HG03439 (cell line): ENCODE measurements at regions not wholly inside any gene's neighbourhood (a gene's known extent, or its start where the extent isn't known, plus 50 kb on each side); places are given as distances from the start of the nearest gene placed in this dataset.
"Not testable (repeated sequence)": the region's sequence is repeated elsewhere in the genome, so short reads cannot be mapped to it uniquely, and the experiment has no call there.

Source experiments
- ATAC-seq: cut with Tn5 transposase; IDR thresholded peaks from one replicate; pipeline ENCODE4 v1.9.1; 2021; ENCODE audit warnings: mild to moderate bottlenecking, moderate library complexity; ENCODE audit not compliant: unreplicated experiment

GRCh38 chrX:123013141-123013540, 170.9 kb upstream of the GRIA3 start:
- ATAC-seq: no peak

- ATAC-seq: no peak
These were observed 147.7 kb upstream of the GRIA3 start for GRCh38 chrX:123036401-123036800.

GRCh38 chrX:123049071-123049625, 134.9 kb upstream of the GRIA3 start:
- no peak for ATAC-seq

- no peak for ATAC-seq
These were observed 123.1 kb upstream of the GRIA3 start for GRCh38 chrX:123060986-123061385.

- ATAC-seq: no peak
These were observed 120.0 kb upstream of the GRIA3 start for GRCh38 chrX:123064053-123064452.

GRCh38 chrX:123072686-123073385, 111.2 kb upstream of the GRIA3 start:
- ATAC-seq: no peak

- no peak for ATAC-seq
These were observed 108.0 kb upstream of the GRIA3 start for GRCh38 chrX:123075947-123076561.

GRCh38 chrX:123077631-123078030, 106.4 kb upstream of the GRIA3 start:
- no peak for ATAC-seq

GRCh38 chrX:123080065-123080464, 104.0 kb upstream of the GRIA3 start:
- ATAC-seq: no peak

GRCh38 chrX:123081776-123082175, 102.3 kb upstream of the GRIA3 start:
- ATAC-seq: no peak

GRCh38 chrX:123083924-123084323, 100.2 kb upstream of the GRIA3 start:
- ATAC-seq: no peak

- no peak for ATAC-seq
These were observed 99.3 kb upstream of the GRIA3 start for GRCh38 chrX:123084797-123085196.

- no peak for ATAC-seq
These were observed 98.7 kb upstream of the GRIA3 start for GRCh38 chrX:123085311-123085940.

- ATAC-seq: no peak
These were observed 97.3 kb upstream of the GRIA3 start for GRCh38 chrX:123086768-123087167.

GRCh38 chrX:123087326-123087725, 96.8 kb upstream of the GRIA3 start:
- ATAC-seq: no peak

- no peak for ATAC-seq
These were observed 95.7 kb upstream of the GRIA3 start for GRCh38 chrX:123088331-123088730.

GRCh38 chrX:123088930-123089329, 95.1 kb upstream of the GRIA3 start:
- no peak for ATAC-seq

GRCh38 chrX:123093792-123094191, 90.3 kb upstream of the GRIA3 start:
- ATAC-seq: no peak

GRCh38 chrX:123108513-123109427, 75.3 kb upstream of the GRIA3 start:
- no peak for ATAC-seq

- ATAC-seq: no peak
These were observed 62.8 kb upstream of the GRIA3 start for GRCh38 chrX:123121241-123121640.

- ATAC-seq: not testable (repeated sequence)
These were observed 54.3 kb upstream of the GRIA3 start for GRCh38 chrX:123129805-123130204.
